ENCODE measurements at regions not wholly inside any gene's neighbourhood (a gene's known extent, or its start where the extent isn't known, plus 50 kb on each side); places are given as distances from the start of the nearest gene placed in this dataset.
"Not testable (repeated sequence)": the region's sequence is repeated elsewhere in the genome, so short reads cannot be mapped to it uniquely, and the experiment has no call there.

- H3K4me3 Mint-ChIP-seq: no peak overlapping the region
- H3K9me3 Mint-ChIP-seq: no peaks in the 10 kb centered on the region
- ATAC-seq (no peak), DNase-seq (no peak)
- H3K36me3 Mint-ChIP-seq (ENCODE audit: low read depth): no peaks in the 10 kb centered on the region
- no peaks in the 10 kb centered on the region for H3K4me1 Mint-ChIP-seq
- no peak overlapping the region for H3K27ac Mint-ChIP-seq
- peaks cover 2% of the 10 kb centered on the region for H3K27me3 Mint-ChIP-seq
These were observed 52.7 kb downstream of the KCNA5 start for GRCh38 chr12:5096241-5096924.

GRCh38 chr12:5097786-5098185 is 54.1 kb downstream of the KCNA5 start:
- H3K4me1 Mint-ChIP-seq: no peaks in the 10 kb centered on the region
- H3K9me3 Mint-ChIP-seq: no peaks in the 10 kb centered on the region
- DNase-seq: no peak
- no peaks in the 10 kb centered on the region for H3K36me3 Mint-ChIP-seq (ENCODE audit: low read depth)
- H3K27me3 Mint-ChIP-seq: peaks cover 2% of the 10 kb centered on the region
- no peak overlapping the region for H3K27ac Mint-ChIP-seq
- no peak overlapping the region for H3K4me3 Mint-ChIP-seq
- no peak for ATAC-seq

- H3K4me1 Mint-ChIP-seq: no peaks in the 10 kb centered on the region
- no peaks in the 10 kb centered on the region for H3K36me3 Mint-ChIP-seq (ENCODE audit: low read depth)
- no peak overlapping the region for H3K27ac Mint-ChIP-seq
- H3K9me3 Mint-ChIP-seq: no peaks in the 10 kb centered on the region
- no peak overlapping the region for H3K4me3 Mint-ChIP-seq
- ATAC-seq (no peak), DNase-seq (no peak)
- H3K27me3 Mint-ChIP-seq: peaks cover 2% of the 10 kb centered on the region
These were observed 55.5 kb downstream of the KCNA5 start for GRCh38 chr12:5099136-5099535.

- peaks cover 2% of the 10 kb centered on the region for H3K27me3 Mint-ChIP-seq
- no peak overlapping the region for H3K27ac Mint-ChIP-seq
- H3K36me3 Mint-ChIP-seq (ENCODE audit: low read depth): no peaks in the 10 kb centered on the region
- H3K4me3 Mint-ChIP-seq: no peak overlapping the region
- H3K4me1 Mint-ChIP-seq: no peaks in the 10 kb centered on the region
- no peak for DNase-seq
- no peak for ATAC-seq
- H3K9me3 Mint-ChIP-seq: no peaks in the 10 kb centered on the region
These were observed 55.9 kb downstream of the KCNA5 start for GRCh38 chr12:5099591-5099990.

GRCh38 chr12:5101686-5102085 is 58.0 kb downstream of the KCNA5 start:
- no peak for ATAC-seq
- Mint-ChIP-seq H3K4me1 (no peaks in the 10 kb centered on the region), H3K27me3 (peaks cover 5% of the 10 kb centered on the region), H3K36me3 (ENCODE audit: low read depth) (no peaks in the 10 kb centered on the region), H3K4me3 (no peak overlapping the region), H3K9me3 (peaks cover 6% of the 10 kb centered on the region), H3K27ac (no peak overlapping the region)
- no peak for DNase-seq

GRCh38 chr12:5102261-5102789 is 58.6 kb downstream of the KCNA5 start:
- H3K27ac Mint-ChIP-seq: no peak overlapping the region
- H3K36me3 Mint-ChIP-seq (ENCODE audit: low read depth): no peaks in the 10 kb centered on the region
- peaks cover 5% of the 10 kb centered on the region for H3K27me3 Mint-ChIP-seq
- ATAC-seq (no peak), DNase-seq (no peak)
- no peak overlapping the region for H3K4me3 Mint-ChIP-seq
- H3K4me1 Mint-ChIP-seq: no peaks in the 10 kb centered on the region
- H3K9me3 Mint-ChIP-seq: peaks cover 6% of the 10 kb centered on the region

- Mint-ChIP-seq H3K4me1 (no peaks in the 10 kb centered on the region), H3K4me3 (no peak overlapping the region), H3K27me3 (peaks cover 7% of the 10 kb centered on the region), H3K9me3 (peaks cover 6% of the 10 kb centered on the region), H3K36me3 (ENCODE audit: low read depth) (no peaks in the 10 kb centered on the region), H3K27ac (no peak overlapping the region)
- no peak for ATAC-seq
- DNase-seq: no peak
These were observed 59.1 kb downstream of the KCNA5 start for GRCh38 chr12:5102806-5103205.

- DNase-seq: no peak
- Mint-ChIP-seq H3K4me1 (no peaks in the 10 kb centered on the region), H3K4me3 (no peak overlapping the region), H3K36me3 (ENCODE audit: low read depth) (no peaks in the 10 kb centered on the region), H3K27ac (no peak overlapping the region), H3K9me3 (peaks cover 6% of the 10 kb centered on the region), H3K27me3 (peaks cover 16% of the 10 kb centered on the region)
- ATAC-seq: no peak
These were observed 66.7 kb downstream of the KCNA5 start for GRCh38 chr12:5110345-5110744.

- no peaks in the 10 kb centered on the region for H3K36me3 Mint-ChIP-seq (ENCODE audit: low read depth)
- no peak for DNase-seq
- H3K9me3 Mint-ChIP-seq: no peaks in the 10 kb centered on the region
- H3K27ac Mint-ChIP-seq: no peak overlapping the region
- H3K27me3 Mint-ChIP-seq: peaks cover 9% of the 10 kb centered on the region
- ATAC-seq: no peak
- no peak overlapping the region for H3K4me3 Mint-ChIP-seq
- no peaks in the 10 kb centered on the region for H3K4me1 Mint-ChIP-seq
These were observed 70.8 kb downstream of the KCNA5 start for GRCh38 chr12:5114436-5114835.

- DNase-seq; H3K36me3 Mint-ChIP-seq (ENCODE audit: low read depth); H3K9me3 Mint-ChIP-seq; ATAC-seq; H3K27ac Mint-ChIP-seq; H3K27me3 Mint-ChIP-seq; H3K4me3 Mint-ChIP-seq; H3K4me1 Mint-ChIP-seq: not testable (repeated sequence)
These were observed 78.1 kb downstream of the KCNA5 start for GRCh38 chr12:5121784-5122183.

GRCh38 chr12:5122256-5122831 is 78.7 kb downstream of the KCNA5 start:
- H3K27me3 Mint-ChIP-seq; DNase-seq; H3K9me3 Mint-ChIP-seq; H3K36me3 Mint-ChIP-seq (ENCODE audit: low read depth); H3K4me3 Mint-ChIP-seq; H3K4me1 Mint-ChIP-seq; H3K27ac Mint-ChIP-seq; ATAC-seq: not testable (repeated sequence)

- no peaks in the 10 kb centered on the region for H3K4me1 Mint-ChIP-seq
- DNase-seq (no peak), ATAC-seq (no peak)
- H3K36me3 Mint-ChIP-seq (ENCODE audit: low read depth): no peaks in the 10 kb centered on the region
- H3K27ac Mint-ChIP-seq: no peak overlapping the region
- no peaks in the 10 kb centered on the region for H3K9me3 Mint-ChIP-seq
- no peak overlapping the region for H3K4me3 Mint-ChIP-seq
- peaks cover 12% of the 10 kb centered on the region for H3K27me3 Mint-ChIP-seq
These were observed 80.2 kb downstream of the KCNA5 start for GRCh38 chr12:5123921-5124320.

- H3K4me3 Mint-ChIP-seq: no peak overlapping the region
- DNase-seq: no peak
- H3K27me3 Mint-ChIP-seq: peaks cover 16% of the 10 kb centered on the region
- H3K36me3 Mint-ChIP-seq (ENCODE audit: low read depth): no peaks in the 10 kb centered on the region
- ATAC-seq: no peak
- no peak overlapping the region for H3K27ac Mint-ChIP-seq
- no peaks in the 10 kb centered on the region for H3K4me1 Mint-ChIP-seq
- no peaks in the 10 kb centered on the region for H3K9me3 Mint-ChIP-seq
These were observed 80.7 kb downstream of the KCNA5 start for GRCh38 chr12:5124401-5124800.

- Mint-ChIP-seq H3K27me3 (peaks cover 22% of the 10 kb centered on the region), H3K4me3 (no peak overlapping the region), H3K4me1 (no peaks in the 10 kb centered on the region), H3K27ac (no peak overlapping the region), H3K36me3 (ENCODE audit: low read depth) (no peaks in the 10 kb centered on the region), H3K9me3 (no peaks in the 10 kb centered on the region)
- DNase-seq (no peak), ATAC-seq (no peak)
These were observed 91.3 kb downstream of the KCNA5 start for GRCh38 chr12:5134861-5135525.

- no peak overlapping the region for H3K27ac Mint-ChIP-seq
These were observed 94.6 kb downstream of the KCNA5 start for GRCh38 chr12:5138256-5138655.

More at GRCh38 chr12:5138256-5138655, 94.6 kb downstream of the KCNA5 start:
- ATAC-seq (no peak), DNase-seq (no peak)
- Mint-ChIP-seq H3K4me3 (no peak overlapping the region), H3K27me3 (peaks cover 13% of the 10 kb centered on the region), H3K9me3 (peaks cover 4% of the 10 kb centered on the region), H3K4me1 (no peaks in the 10 kb centered on the region), H3K36me3 (ENCODE audit: low read depth) (no peaks in the 10 kb centered on the region)
